Smooth muscle cell (in vitro differentiated cells): ENCODE measurements at regions not wholly inside any gene's neighbourhood (a gene's known extent, or its start where the extent isn't known, plus 50 kb on each side); places are given as distances from the start of the nearest gene placed in this dataset.
"Not testable (repeated sequence)": the region's sequence is repeated elsewhere in the genome, so short reads cannot be mapped to it uniquely, and the experiment has no call there.

Experiments
- DNase-seq: peaks from one replicate; lab custom pipeline; 2025; ENCODE audit not compliant: unreplicated experiment; lab: John Stamatoyannopoulos, UW
- H2AFZ ChIP-seq: fragments of 200-600 bp; sonication (generic); 2 replicates; pipeline ENCODE4 v1.6.0; 2016; ENCODE audit warnings: antibody characterized with exemption, low read depth, mild to moderate bottlenecking
- H3F3A ChIP-seq: fragments of 200-600 bp; sonication (generic); 2 replicates; pipeline ENCODE4 v1.6.0; 2017; ENCODE audit warnings: antibody characterized with exemption, low read depth
- H3K27ac ChIP-seq: fragments of 200-600 bp; sonication (generic); 2 replicates; pipeline ENCODE4 v1.5.1; 2016; ENCODE audit warnings: low read depth, mild to moderate bottlenecking
- H3K27me3 ChIP-seq: fragments of 200-600 bp; sonication (generic); 2 replicates; pipeline ENCODE4 v1.6.1; 2016; ENCODE audit warnings: low read depth, mild to moderate bottlenecking
- H3K36me3 ChIP-seq: fragments of 200-600 bp; sonication (generic); 2 replicates; pipeline ENCODE4 v1.5.1; 2016; ENCODE audit warnings: low read depth
- H3K4me1 ChIP-seq: fragments of 200-600 bp; sonication (generic); 2 replicates; pipeline ENCODE4 v1.5.1; 2016; ENCODE audit warnings: low read depth
- H3K4me2 ChIP-seq: fragments of 200-600 bp; sonication (generic); 2 replicates; pipeline ENCODE4 v1.6.0; 2016; ENCODE audit warnings: mild to moderate bottlenecking
- H3K4me3 ChIP-seq: fragments of 200-600 bp; sonication (generic); 2 replicates; pipeline ENCODE4 v1.5.1; 2016; ENCODE audit warnings: mild to moderate bottlenecking
- H3K79me2 ChIP-seq: fragments of 200-600 bp; sonication (generic); 2 replicates; pipeline ENCODE4 v1.6.0; 2016; ENCODE audit warnings: low read depth, mild to moderate bottlenecking
- H3K9ac ChIP-seq: fragments of 200-600 bp; sonication (generic); 2 replicates; pipeline ENCODE4 v1.6.0; 2016; ENCODE audit warnings: low read depth
- H3K9me3 ChIP-seq: fragments of 200-600 bp; sonication (generic); replicated peaks from 2 replicates; pipeline ENCODE4 v1.5.1; 2016; ENCODE audit warnings: low read depth
- H4K20me1 ChIP-seq: fragments of 200-600 bp; sonication (generic); 2 replicates; pipeline ENCODE4 v1.6.0; 2016; ENCODE audit warnings: low read depth
- CTCF ChIP-seq: fragments of 200-600 bp; sonication (generic); IDR thresholded peaks from 2 replicates; pipeline ENCODE4 v1.5.1; 2017; ENCODE audit warnings: borderline replicate concordance, mild to moderate bottlenecking, antibody characterized with exemption; ENCODE audit not compliant: insufficient read depth, poor library complexity, severe bottlenecking
- WGBS: methylation state at CpG from one replicate; pipeline ENCODE4 v1.1.7; 2016; ENCODE audit warnings: low lambda C conversion rate; 5-methylcytosine and 5-hydroxymethylcytosine counted together

DNA sequence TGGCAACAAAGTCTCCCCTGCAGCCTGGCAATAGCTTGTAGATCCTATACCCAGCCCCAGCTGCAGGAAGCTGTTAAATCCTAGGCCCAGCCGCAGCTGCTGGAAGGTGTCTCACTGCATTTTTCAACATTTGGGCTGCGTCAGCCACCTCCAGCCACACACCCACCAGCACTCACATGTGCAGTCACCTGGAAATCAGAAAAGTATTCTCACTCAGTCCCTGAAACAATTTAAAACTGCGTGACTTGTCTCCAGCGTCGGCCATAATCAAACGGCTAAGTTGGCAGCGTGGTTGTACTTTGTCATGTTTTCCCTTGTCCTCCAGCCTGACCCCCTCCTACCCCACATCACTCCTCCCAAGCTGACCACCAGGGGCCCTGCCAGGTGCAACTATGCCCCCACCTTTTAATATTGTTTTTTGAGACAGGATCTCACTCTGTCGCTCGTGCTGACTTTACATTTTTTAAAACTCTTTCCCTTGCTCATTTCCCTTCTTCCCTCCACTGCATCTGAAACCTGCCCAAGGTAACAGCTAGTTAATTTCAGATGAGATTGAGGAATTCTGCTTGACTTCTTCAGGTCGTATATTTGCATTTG lies 97.2 kb upstream of the FRG1 start:
- TF ChIP-seq CTCF = no peak
- no peaks in the 10 kb centered on the region for H3K79me2 ChIP-seq
- no peaks in the 10 kb centered on the region for H3K27me3 ChIP-seq
- WGBS = 92% methylated on average over 10 of the region's 10 CpGs
- H3F3A ChIP-seq = no peaks in the 10 kb centered on the region
- H4K20me1 ChIP-seq = no peaks in the 10 kb centered on the region
- H3K9ac ChIP-seq = no peak overlapping the region
- H3K9me3 ChIP-seq = no peaks in the 10 kb centered on the region
- H3K27ac ChIP-seq = no peak overlapping the region
- H3K4me3 ChIP-seq = no peak overlapping the region
- H3K4me2 ChIP-seq = no peak overlapping the region
- no peaks in the 10 kb centered on the region for H3K4me1 ChIP-seq
- no peak overlapping the region for H2AFZ ChIP-seq
- DNase-seq = no peak
- no peaks in the 10 kb centered on the region for H3K36me3 ChIP-seq

- TF ChIP-seq CTCF = no peak
- no peak for DNase-seq
These were observed 95.4 kb upstream of the FRG1 start for GRCh38 chr4:189845145-189845846.

DNA sequence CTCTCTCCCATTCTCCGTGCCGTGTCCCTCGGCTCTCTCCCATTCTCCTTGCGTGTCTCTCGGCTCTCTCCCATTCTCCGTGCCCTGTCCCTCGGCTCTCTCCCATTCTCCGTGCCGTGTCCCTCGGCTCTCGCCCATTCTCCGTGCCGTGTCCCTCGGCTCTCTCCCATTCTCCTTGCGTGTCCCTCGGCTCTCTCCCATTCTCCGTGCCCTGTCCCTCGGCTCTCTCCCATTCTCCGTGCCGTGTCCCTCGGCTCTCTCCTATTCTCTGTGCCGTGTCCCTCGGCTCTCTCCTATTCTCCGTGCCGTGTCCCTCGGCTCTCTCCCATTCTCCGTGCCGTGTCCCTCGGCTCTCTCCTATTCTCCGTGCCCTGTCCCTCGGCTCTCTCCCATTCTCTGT lies 94.6 kb upstream of the FRG1 start:
- H3K4me3 ChIP-seq, H3K9ac ChIP-seq, H2AFZ ChIP-seq, H3K27ac ChIP-seq, H4K20me1 ChIP-seq, H3F3A ChIP-seq, DNase-seq, H3K9me3 ChIP-seq, H3K4me2 ChIP-seq, H3K36me3 ChIP-seq, H3K79me2 ChIP-seq, H3K27me3 ChIP-seq, H3K4me1 ChIP-seq: not testable (repeated sequence)
- WGBS = 89% methylated on average over 24 of the region's 31 CpGs

More at GRCh38 chr4:189845145-189845846, 95.4 kb upstream of the FRG1 start:
- Histone ChIP-seq H3K4me2 (peak overlapping the region; percentile 59), H2AFZ (no peak overlapping the region), H3K79me2 (no peaks in the 10 kb centered on the region), H3K9me3 (no peaks in the 10 kb centered on the region), H3K9ac (no peak overlapping the region), H3K27ac (no peak overlapping the region), H3K4me1 (no peaks in the 10 kb centered on the region), H3K27me3 (no peaks in the 10 kb centered on the region), H3K36me3 (no peaks in the 10 kb centered on the region), H3F3A (no peaks in the 10 kb centered on the region), H3K4me3 (no peak overlapping the region), H4K20me1 (no peaks in the 10 kb centered on the region)
- WGBS = 39% methylated on average over 2 of the region's 2 CpGs

- H3F3A ChIP-seq, H3K4me1 ChIP-seq, H3K79me2 ChIP-seq, H3K9ac ChIP-seq, H3K4me2 ChIP-seq, H3K36me3 ChIP-seq, H3K4me3 ChIP-seq, H3K27ac ChIP-seq, H4K20me1 ChIP-seq, DNase-seq, H3K9me3 ChIP-seq, H2AFZ ChIP-seq, H3K27me3 ChIP-seq: not testable (repeated sequence)
- 90% methylated on average over 21 of the region's 27 CpGs for WGBS
These were observed 94.1 kb upstream of the FRG1 start for GRCh38 chr4:189846608-189847007.

DNA sequence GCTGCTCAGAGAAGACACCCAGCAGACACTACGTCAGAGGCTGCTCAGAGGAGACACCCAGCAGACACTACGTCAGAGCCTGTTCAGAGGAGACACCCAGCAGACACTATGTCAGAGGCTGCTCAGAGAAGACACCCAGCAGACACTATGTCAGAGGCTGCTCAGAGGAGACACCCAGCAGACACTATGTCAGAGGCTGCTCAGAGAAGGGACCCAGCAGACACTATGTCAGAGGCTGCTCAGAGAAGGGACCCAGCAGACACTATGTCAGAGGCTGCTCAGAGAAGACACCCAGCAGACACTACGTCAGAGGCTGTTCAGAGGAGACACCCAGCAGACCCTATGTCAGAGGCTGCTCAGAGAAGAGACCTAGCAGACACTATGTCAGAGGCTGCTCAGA lies 92.0 kb upstream of the FRG1 start:
- H4K20me1 ChIP-seq, H3K4me1 ChIP-seq, H3F3A ChIP-seq, H3K4me2 ChIP-seq, H3K27ac ChIP-seq, DNase-seq, H3K79me2 ChIP-seq, H3K9ac ChIP-seq, H2AFZ ChIP-seq, H3K36me3 ChIP-seq, H3K9me3 ChIP-seq, H3K4me3 ChIP-seq, H3K27me3 ChIP-seq: not testable (repeated sequence)
- 33% methylated on average over 3 of the region's 3 CpGs for WGBS
